ENCODE measurements at regions not wholly inside any gene's neighbourhood (a gene's known extent, or its start where the extent isn't known, plus 50 kb on each side); places are given as distances from the start of the nearest gene placed in this dataset.
A peak's percentile ranks its signal among the peaks of the same experiment; 100 is the strongest.

DNA sequence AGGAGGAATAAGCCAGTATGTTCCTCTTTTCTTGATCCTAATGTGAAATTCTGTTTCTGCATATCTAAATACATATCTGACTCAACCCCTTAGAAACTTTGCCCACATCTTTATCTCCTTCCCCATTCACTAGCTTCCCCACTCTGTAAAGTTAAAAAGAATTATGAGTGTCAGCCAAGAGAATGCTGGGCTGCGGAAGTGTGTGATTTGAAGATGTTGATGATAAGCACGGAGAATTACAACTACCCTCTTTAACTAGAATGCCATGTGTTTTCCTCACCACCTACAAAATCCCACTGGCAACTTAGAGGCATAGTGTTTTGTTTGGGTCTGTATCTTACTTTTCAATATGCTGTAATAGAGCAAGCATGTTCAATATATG lies 490.4 kb upstream of the FANCL start:
- peaks cover 0 to 14% (median 4%) of the 10 kb centered on the region in 5 donors for H3K27me3 Mint-ChIP-seq
- no peaks in the 10 kb centered on the region for H3K36me3 Mint-ChIP-seq
- intact Hi-C loops (cut with micrococcal nuclease), result no loop called here
- no peak overlapping the region for H3K27ac Mint-ChIP-seq
- ATAC-seq, result peak; percentile 51
- peaks cover 0 to 4% (median 0%) of the 10 kb centered on the region in 11 donors for H3K9me3 Mint-ChIP-seq
- H3K4me3 Mint-ChIP-seq, result no peak overlapping the region
- Histone ChIP-seq H3K4me1 (ENCODE audit: control insufficient read depth in 2 of 2, insufficient read depth in 2 of 2, low read length in 2 of 2) (no peaks in the 10 kb centered on the region), H3K27me3 (ENCODE audit: control insufficient read depth in 2 of 2, insufficient read depth in 2 of 2, low read length in 2 of 2) (no peaks in the 10 kb centered on the region), H3K36me3 (ENCODE audit: control insufficient read depth in 2 of 3, insufficient read depth in 3 of 3, low read length in 3 of 3) (no peaks in the 10 kb centered on the region), H3K9me3 (ENCODE audit: control insufficient read depth in 2 of 3, low read length in 3 of 3) (no peaks in the 10 kb centered on the region), H3K4me3 (ENCODE audit: low read length) (no peak overlapping the region), H3K27ac (ENCODE audit: low read depth, low read length) (no peak overlapping the region)
- ChIA-PET CTCF (no interaction called here), POLR2A (no interaction called here)
- peaks cover 0 to 4% (median 0%) of the 10 kb centered on the region in 7 donors for H3K4me1 Mint-ChIP-seq
- DNase-seq, result no peak

DNA sequence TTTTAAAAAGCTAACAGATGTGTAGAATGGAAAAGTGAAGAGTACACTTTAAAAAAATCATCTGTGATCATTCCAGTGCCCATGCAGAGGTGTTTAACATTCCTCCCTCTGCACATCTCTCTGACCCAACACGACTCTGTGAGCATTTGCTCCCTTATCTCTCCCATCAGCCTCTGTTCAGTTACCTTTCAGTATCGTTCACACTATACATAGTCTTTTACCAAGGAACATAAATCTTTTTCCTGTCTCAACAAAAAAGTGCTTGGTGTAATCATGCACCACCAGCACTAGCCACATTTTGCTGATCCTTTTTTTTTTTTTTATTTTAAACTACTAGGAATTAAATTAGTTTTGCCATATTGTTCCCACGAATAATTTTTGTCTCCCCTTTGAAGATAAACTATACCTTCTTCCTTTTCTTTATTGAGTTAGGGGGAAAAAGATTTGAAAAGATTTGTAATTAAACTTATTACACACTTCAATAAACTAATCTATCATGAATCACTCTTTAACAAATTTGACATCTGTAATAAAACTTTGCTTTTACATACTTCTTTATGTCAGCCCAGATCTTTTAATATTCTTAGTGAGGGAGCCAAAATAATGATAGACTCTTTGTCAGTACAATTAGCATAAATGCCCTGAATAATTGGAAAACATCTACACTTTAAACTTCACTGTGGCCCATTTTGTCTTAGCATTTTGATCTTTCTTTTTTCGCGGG lies 489.8 kb upstream of the FANCL start:
- Mint-ChIP-seq H3K27ac (no peak overlapping the region), H3K36me3 (no peaks in the 10 kb centered on the region), H3K4me3 (peak overlapping the region in 1 of 10 donors; percentile 5), H3K9me3 (peaks cover 0 to 4% (median 0%) of the 10 kb centered on the region in 11 donors), H3K27me3 (peaks cover 0 to 14% (median 4%) of the 10 kb centered on the region in 5 donors), H3K4me1 (peaks cover 0 to 4% (median 0%) of the 10 kb centered on the region in 7 donors)
- Histone ChIP-seq H3K4me3 (ENCODE audit: low read length) (no peak overlapping the region), H3K9me3 (ENCODE audit: control insufficient read depth in 2 of 3, low read length in 3 of 3) (no peaks in the 10 kb centered on the region), H3K36me3 (ENCODE audit: control insufficient read depth in 2 of 3, insufficient read depth in 3 of 3, low read length in 3 of 3) (no peaks in the 10 kb centered on the region), H3K4me1 (ENCODE audit: control insufficient read depth in 2 of 2, insufficient read depth in 2 of 2, low read length in 2 of 2) (no peaks in the 10 kb centered on the region), H3K27ac (ENCODE audit: low read depth, low read length) (no peak overlapping the region), H3K27me3 (ENCODE audit: control insufficient read depth in 2 of 2, insufficient read depth in 2 of 2, low read length in 2 of 2) (no peaks in the 10 kb centered on the region)
- no peak for DNase-seq
- intact Hi-C loops (cut with micrococcal nuclease), result no loop called here
- no peak for ATAC-seq
- ChIA-PET CTCF (no interaction called here), POLR2A (no interaction called here)

DNA sequence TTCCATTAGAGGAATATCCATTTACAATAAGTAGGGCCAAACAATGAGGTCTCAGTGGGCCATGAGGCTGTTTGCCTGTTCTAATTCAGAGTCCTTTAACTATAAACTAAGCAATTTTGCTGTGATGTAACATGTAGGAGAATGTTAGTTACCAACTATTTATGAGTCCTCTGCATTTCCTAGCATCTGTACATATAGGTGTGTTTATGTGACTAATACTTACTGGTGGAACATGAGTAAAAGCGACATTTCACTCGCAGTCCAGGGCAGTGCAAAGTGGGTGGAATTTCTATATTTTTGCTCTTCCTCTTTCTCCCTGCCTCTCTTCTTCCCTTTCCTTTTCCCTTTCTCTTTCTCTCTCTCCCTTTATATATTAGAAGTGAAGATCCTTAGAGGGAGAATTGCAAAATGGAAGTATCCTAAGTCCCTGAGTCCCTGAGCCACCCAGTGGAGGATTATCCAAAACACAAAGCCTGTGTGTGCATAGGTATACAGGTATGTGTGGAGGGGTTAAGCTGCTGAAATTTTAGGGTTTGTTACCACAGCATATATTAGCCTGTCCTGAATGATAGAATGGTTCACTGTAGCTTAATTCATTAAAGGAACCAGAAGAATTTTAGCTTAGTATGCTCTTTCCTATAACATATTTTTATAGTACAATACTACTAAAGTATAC lies 487.0 kb upstream of the FANCL start:
- intact Hi-C loops (cut with micrococcal nuclease), result no loop called here
- ChIA-PET POLR2A (no interaction called here), CTCF (interaction anchor here (0.5 kb wide), 1 partner anchor 8 kb away, joined by 3 read pairs; no protein-coding TSS in a partner anchor)
- DNase-seq (no peak), ATAC-seq (no peak)
- Histone ChIP-seq H3K36me3 (ENCODE audit: control insufficient read depth in 2 of 3, insufficient read depth in 3 of 3, low read length in 3 of 3) (no peaks in the 10 kb centered on the region), H3K27ac (ENCODE audit: low read depth, low read length) (no peak overlapping the region), H3K27me3 (ENCODE audit: control insufficient read depth in 2 of 2, insufficient read depth in 2 of 2, low read length in 2 of 2) (no peaks in the 10 kb centered on the region), H3K9me3 (ENCODE audit: control insufficient read depth in 2 of 3, low read length in 3 of 3) (no peaks in the 10 kb centered on the region), H3K4me1 (ENCODE audit: control insufficient read depth in 2 of 2, insufficient read depth in 2 of 2, low read length in 2 of 2) (no peaks in the 10 kb centered on the region), H3K4me3 (ENCODE audit: low read length) (no peak overlapping the region)
- Mint-ChIP-seq H3K4me1 (peaks cover 0 to 4% (median 0%) of the 10 kb centered on the region in 7 donors), H3K36me3 (no peaks in the 10 kb centered on the region), H3K27me3 (peaks cover 0 to 13% (median 4%) of the 10 kb centered on the region in 5 donors), H3K27ac (no peak overlapping the region), H3K9me3 (peaks cover 0 to 4% (median 0%) of the 10 kb centered on the region in 11 donors), H3K4me3 (no peak overlapping the region)

DNA sequence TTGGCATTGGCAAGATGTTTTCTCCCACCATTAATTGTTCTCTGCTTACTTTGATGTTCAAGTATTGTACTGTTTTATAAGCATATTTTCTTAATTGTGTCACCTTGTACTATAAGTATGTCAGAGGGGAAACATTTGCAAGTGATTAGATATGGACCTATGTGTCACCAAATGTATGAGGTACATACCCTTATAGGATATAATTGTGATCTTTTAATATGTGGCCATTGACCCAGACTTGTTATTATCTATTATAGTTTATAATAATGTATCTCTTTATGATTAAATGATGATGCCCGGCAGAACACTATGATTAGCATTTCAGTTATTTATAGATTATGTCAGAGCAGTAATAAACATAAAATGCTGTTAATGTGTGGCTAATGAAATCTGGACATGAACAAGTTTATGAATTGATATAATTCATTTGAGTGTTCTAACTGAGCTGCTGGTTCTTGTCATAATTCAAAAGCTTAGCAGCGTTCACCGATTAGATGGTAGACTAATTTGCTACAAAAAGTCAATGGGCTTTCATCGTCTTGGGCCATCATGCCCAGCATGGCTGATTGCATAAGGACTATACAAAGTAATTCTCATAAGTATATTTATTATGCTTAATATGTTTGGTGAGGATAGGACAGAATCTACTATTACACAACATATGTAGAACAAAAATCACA lies 480.9 kb upstream of the FANCL start:
- Mint-ChIP-seq H3K4me3 (no peak overlapping the region), H3K9me3 (no peaks in the 10 kb centered on the region), H3K4me1 (no peaks in the 10 kb centered on the region), H3K36me3 (no peaks in the 10 kb centered on the region), H3K27ac (no peak overlapping the region), H3K27me3 (peaks cover 0 to 5% (median 1%) of the 10 kb centered on the region in 5 donors)
- intact Hi-C loops (cut with micrococcal nuclease), result no loop called here
- Histone ChIP-seq H3K27me3 (ENCODE audit: control insufficient read depth in 2 of 2, insufficient read depth in 2 of 2, low read length in 2 of 2) (no peaks in the 10 kb centered on the region), H3K27ac (ENCODE audit: low read depth, low read length) (no peak overlapping the region), H3K4me1 (ENCODE audit: control insufficient read depth in 2 of 2, insufficient read depth in 2 of 2, low read length in 2 of 2) (no peaks in the 10 kb centered on the region), H3K4me3 (ENCODE audit: low read length) (no peak overlapping the region), H3K36me3 (ENCODE audit: control insufficient read depth in 2 of 3, insufficient read depth in 3 of 3, low read length in 3 of 3) (no peaks in the 10 kb centered on the region), H3K9me3 (ENCODE audit: control insufficient read depth in 2 of 3, low read length in 3 of 3) (no peaks in the 10 kb centered on the region)
- ChIA-PET CTCF (no interaction called here), POLR2A (no interaction called here)
- no peak for DNase-seq
- ATAC-seq, result no peak

DNA sequence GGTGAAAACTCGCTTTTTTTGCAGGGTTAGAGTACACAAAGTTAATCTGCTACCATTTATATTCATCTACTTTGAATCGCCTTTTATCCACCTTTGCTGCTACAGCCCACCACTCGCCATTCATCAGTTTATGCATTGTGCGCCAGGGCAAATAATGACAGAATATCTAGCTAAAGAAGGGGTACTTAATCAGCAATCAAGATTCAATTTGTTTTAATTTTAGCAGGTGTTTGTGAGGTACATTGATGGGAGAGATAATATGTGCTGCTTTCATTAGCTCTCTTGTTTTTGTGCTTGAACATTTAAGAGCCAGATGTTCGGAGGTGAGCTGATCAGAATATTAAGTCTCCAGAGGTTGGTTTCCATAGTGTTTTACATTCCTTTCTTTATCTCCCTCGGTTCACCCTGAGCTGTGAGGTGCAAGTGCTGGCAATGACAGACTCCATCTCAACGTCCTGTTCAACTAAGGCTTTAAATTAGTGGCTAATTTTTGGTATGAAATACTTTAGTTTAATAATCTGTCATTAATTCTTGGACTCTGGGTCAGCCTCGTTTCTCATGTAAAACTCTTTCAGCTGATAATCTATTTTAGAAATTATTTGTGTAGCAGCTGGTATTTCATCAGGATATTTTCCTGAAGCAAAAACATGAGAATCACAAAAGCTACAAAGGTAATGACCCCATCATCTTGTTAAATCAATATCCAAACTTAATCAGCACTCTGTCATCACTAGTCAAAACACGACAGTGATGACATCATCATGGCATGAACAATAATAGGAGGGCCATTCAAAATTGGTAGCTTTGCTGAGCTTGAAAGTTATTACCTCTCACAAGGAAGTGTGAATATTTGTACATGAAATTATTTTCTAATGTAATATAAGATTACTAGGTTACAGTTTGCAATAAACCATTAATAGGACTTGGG lies 479.9 kb upstream of the FANCL start:
- intact Hi-C loops (cut with micrococcal nuclease), result no loop called here
- Histone ChIP-seq H3K9me3 (ENCODE audit: control insufficient read depth in 2 of 3, low read length in 3 of 3) (no peaks in the 10 kb centered on the region), H3K36me3 (ENCODE audit: control insufficient read depth in 2 of 3, insufficient read depth in 3 of 3, low read length in 3 of 3) (no peaks in the 10 kb centered on the region), H3K4me1 (ENCODE audit: control insufficient read depth in 2 of 2, insufficient read depth in 2 of 2, low read length in 2 of 2) (no peaks in the 10 kb centered on the region), H3K27me3 (ENCODE audit: control insufficient read depth in 2 of 2, insufficient read depth in 2 of 2, low read length in 2 of 2) (no peaks in the 10 kb centered on the region), H3K4me3 (ENCODE audit: low read length) (no peak overlapping the region), H3K27ac (ENCODE audit: low read depth, low read length) (no peak overlapping the region)
- H3K36me3 Mint-ChIP-seq, result no peaks in the 10 kb centered on the region
- ChIA-PET POLR2A (no interaction called here), CTCF (no interaction called here)
- no peaks in the 10 kb centered on the region for H3K4me1 Mint-ChIP-seq
- H3K9me3 Mint-ChIP-seq, result peaks cover 0 to 5% (median 0%) of the 10 kb centered on the region in 11 donors
- H3K27ac Mint-ChIP-seq, result no peak overlapping the region
- DNase-seq, result no peak
- H3K27me3 Mint-ChIP-seq, result peaks cover 0 to 13% (median 4%) of the 10 kb centered on the region in 5 donors
- ATAC-seq, result no peak
- H3K4me3 Mint-ChIP-seq, result no peak overlapping the region

DNA sequence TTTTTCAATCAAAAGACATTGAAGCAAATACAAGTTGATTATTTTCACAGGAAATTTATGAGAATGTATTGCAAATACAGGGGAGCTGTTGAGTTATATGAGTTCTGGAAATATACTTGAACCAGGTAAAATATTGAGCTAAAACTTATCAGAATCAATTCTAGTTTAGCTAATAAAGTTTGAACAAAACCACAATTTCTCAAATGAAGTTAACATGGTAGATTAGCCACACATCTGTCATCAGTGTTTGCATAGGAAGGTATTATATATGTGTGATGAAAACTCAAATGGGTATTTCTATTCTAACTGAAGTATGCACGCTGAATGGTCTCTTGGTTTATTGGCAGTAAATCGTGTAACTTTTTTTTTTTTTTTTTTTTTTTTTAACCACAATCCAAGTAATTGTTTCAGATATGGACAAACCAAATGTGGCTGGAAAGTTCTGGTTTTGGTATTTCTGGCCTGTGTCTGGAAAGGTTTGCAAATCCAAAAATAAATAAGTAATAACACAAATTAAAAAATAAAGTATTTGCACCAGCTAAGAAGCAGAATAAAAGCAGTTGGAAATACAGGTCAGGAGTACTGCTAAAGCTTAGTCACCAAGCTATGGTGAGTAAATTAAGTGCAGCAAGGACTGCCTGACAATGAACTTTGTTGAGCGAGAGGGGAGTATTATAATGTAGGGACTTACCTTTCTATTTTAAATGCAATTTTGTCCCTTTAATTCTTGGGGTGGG lies 479.1 kb upstream of the FANCL start:
- ChIA-PET POLR2A (no interaction called here), CTCF (interaction anchor here (0.7 kb wide), 1 partner anchor 8 kb away, joined by 3 read pairs; no protein-coding TSS in a partner anchor)
- no peaks in the 10 kb centered on the region for H3K4me1 Mint-ChIP-seq

More for the DNA sequence above, 479.1 kb upstream of the FANCL start:
- H3K9me3 ChIP-seq (ENCODE audit: control insufficient read depth in 2 of 3, low read length in 3 of 3), result no peaks in the 10 kb centered on the region
- no peak overlapping the region for H3K27ac ChIP-seq (ENCODE audit: low read depth, low read length)
- no peak overlapping the region for H3K4me3 Mint-ChIP-seq
- no peak overlapping the region for H3K4me3 ChIP-seq (ENCODE audit: low read length)
- DNase-seq (no peak), ATAC-seq (no peak)
- H3K36me3 ChIP-seq (ENCODE audit: control insufficient read depth in 2 of 3, insufficient read depth in 3 of 3, low read length in 3 of 3), result no peaks in the 10 kb centered on the region
- intact Hi-C loops (cut with micrococcal nuclease), result no loop called here
- peaks cover 0 to 5% (median 0%) of the 10 kb centered on the region in 11 donors for H3K9me3 Mint-ChIP-seq
- no peaks in the 10 kb centered on the region for H3K4me1 ChIP-seq (ENCODE audit: control insufficient read depth in 2 of 2, insufficient read depth in 2 of 2, low read length in 2 of 2)
- no peaks in the 10 kb centered on the region for H3K36me3 Mint-ChIP-seq
- H3K27me3 ChIP-seq (ENCODE audit: control insufficient read depth in 2 of 2, insufficient read depth in 2 of 2, low read length in 2 of 2), result no peaks in the 10 kb centered on the region
- H3K27ac Mint-ChIP-seq, result no peak overlapping the region
- H3K27me3 Mint-ChIP-seq, result peaks cover 0 to 13% (median 4%) of the 10 kb centered on the region in 5 donors

All from naive thymus-derived CD4-positive, alpha-beta T cell (primary cell).